HPDE6-E6E7 (cell line): ENCODE measurements at regions not wholly inside any gene's neighbourhood (a gene's known extent, or its start where the extent isn't known, plus 50 kb on each side); places are given as distances from the start of the nearest gene placed in this dataset.

ENCODE experiments used
- DNase-seq: peaks from one replicate; pipeline ENCODE4 v3.0.0; 2011; ENCODE audit warnings: missing footprints; ENCODE audit errors: extremely low spot score

GRCh38 chr5:68161156-68161555 lies 54.4 kb upstream of the PIK3R1 start:
- no peak for DNase-seq

- DNase-seq: no peak
Observed at GRCh38 chr5:68159224-68159951, 56.2 kb upstream of the PIK3R1 start.

GRCh38 chr5:68155940-68156339 lies 59.6 kb upstream of the PIK3R1 start:
- no peak for DNase-seq

- no peak for DNase-seq
Observed at GRCh38 chr5:68154119-68154857, 61.3 kb upstream of the PIK3R1 start.

- no peak for DNase-seq
Observed at GRCh38 chr5:68151812-68152211, 63.7 kb upstream of the PIK3R1 start.

- no peak for DNase-seq
Observed at GRCh38 chr5:68149189-68149588, 66.4 kb upstream of the PIK3R1 start.

- no peak for DNase-seq
Observed at GRCh38 chr5:68148096-68148495, 67.5 kb upstream of the PIK3R1 start.

GRCh38 chr5:68147659-68148058 lies 67.9 kb upstream of the PIK3R1 start:
- no peak for DNase-seq

- no peak for DNase-seq
Observed at GRCh38 chr5:68141494-68141893, 74.1 kb upstream of the PIK3R1 start.

- DNase-seq: no peak
Observed at GRCh38 chr5:68140763-68141162, 74.8 kb upstream of the PIK3R1 start.

GRCh38 chr5:68139611-68140441 lies 75.7 kb upstream of the PIK3R1 start:
- no peak for DNase-seq

GRCh38 chr5:68137511-68138140 lies 77.9 kb upstream of the PIK3R1 start:
- DNase-seq: no peak

- DNase-seq: no peak
Observed at GRCh38 chr5:68134669-68135313, 80.8 kb upstream of the PIK3R1 start.

- no peak for DNase-seq
Observed at GRCh38 chr5:68134033-68134668, 81.4 kb upstream of the PIK3R1 start.

GRCh38 chr5:68130253-68130652 lies 85.3 kb upstream of the PIK3R1 start:
- no peak for DNase-seq

GRCh38 chr5:68129364-68129763 lies 86.2 kb upstream of the PIK3R1 start:
- no peak for DNase-seq

GRCh38 chr5:68126886-68127285 lies 88.7 kb upstream of the PIK3R1 start:
- no peak for DNase-seq

GRCh38 chr5:68122439-68123328 lies 92.9 kb upstream of the PIK3R1 start:
- no peak for DNase-seq

GRCh38 chr5:68116868-68117411 lies 98.6 kb upstream of the PIK3R1 start:
- no peak for DNase-seq

- DNase-seq: no peak
Observed at GRCh38 chr5:68116408-68116807, 99.1 kb upstream of the PIK3R1 start.
